ENCODE measurements at regions not wholly inside any gene's neighbourhood (a gene's known extent, or its start where the extent isn't known, plus 50 kb on each side); places are given as distances from the start of the nearest gene placed in this dataset.

DNA sequence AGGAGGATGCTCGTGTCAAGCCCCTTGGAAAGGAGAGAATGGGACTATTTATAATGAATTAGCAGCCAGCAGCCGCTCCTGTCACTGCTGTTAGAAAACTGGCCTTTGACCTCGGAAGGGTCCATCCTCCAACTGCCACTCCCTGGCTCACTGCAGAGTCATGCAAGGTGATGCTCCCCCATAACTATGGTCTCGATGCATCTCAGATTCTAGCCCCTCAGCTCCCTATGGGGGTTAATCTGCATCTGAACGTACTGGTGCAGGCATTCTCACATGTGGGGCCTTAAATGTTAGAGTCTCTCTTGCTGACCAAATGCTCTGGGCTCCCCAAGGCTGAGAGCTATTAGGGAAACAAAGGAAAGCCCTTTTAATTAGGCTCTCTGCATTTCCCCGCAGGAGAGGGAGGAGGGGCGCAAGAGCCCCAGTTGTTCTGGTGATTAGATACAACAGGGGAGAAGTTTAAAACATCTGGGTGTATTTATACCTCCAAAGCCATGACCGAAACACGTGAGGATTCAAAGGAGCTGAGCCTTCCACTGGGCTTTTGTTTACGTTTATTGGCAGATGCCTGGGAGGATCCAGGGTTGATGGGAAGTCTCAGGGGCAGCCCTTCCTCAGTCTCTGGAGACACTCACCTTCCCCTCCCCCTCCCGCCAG is 182.5 kb downstream of the OPA1 start:
- Histone ChIP-seq H3K9me3 (no peaks in the 10 kb centered on the region), H3K27ac (no peak overlapping the region), H3K27me3 (no peaks in the 10 kb centered on the region), H3K4me3 (no peak overlapping the region), H3K36me3 (no peaks in the 10 kb centered on the region), H3K4me1 (peaks cover 8% of the 10 kb centered on the region)
- TF ChIP-seq POLR2A (IDR thresholded peaks at IDR 0.05) (no peak), POLR2AphosphoS5 (IDR thresholded peaks at IDR 0.05; ENCODE audit: insufficient read depth in 1 of 2, low read depth in 1 of 2) (no peak)
- TF ChIP-seq, protein P1, sequence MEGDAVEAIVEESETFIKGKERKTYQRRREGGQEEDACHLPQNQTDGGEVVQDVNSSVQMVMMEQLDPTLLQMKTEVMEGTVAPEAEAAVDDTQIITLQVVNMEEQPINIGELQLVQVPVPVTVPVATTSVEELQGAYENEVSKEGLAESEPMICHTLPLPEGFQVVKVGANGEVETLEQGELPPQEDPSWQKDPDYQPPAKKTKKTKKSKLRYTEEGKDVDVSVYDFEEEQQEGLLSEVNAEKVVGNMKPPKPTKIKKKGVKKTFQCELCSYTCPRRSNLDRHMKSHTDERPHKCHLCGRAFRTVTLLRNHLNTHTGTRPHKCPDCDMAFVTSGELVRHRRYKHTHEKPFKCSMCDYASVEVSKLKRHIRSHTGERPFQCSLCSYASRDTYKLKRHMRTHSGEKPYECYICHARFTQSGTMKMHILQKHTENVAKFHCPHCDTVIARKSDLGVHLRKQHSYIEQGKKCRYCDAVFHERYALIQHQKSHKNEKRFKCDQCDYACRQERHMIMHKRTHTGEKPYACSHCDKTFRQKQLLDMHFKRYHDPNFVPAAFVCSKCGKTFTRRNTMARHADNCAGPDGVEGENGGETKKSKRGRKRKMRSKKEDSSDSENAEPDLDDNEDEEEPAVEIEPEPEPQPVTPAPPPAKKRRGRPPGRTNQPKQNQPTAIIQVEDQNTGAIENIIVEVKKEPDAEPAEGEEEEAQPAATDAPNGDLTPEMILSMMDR (IDR thresholded peaks at IDR 0.05) = no peak
- DNase-seq (ENCODE audit: extremely low spot score in 2 of 2) = peak in 1 of 2 donors; percentile 49
- intact Hi-C loops (cut with DNase I) = no loop called here

- Histone ChIP-seq H3K4me1 (peaks cover 20% of the 10 kb centered on the region), H3K4me3 (no peak overlapping the region), H3K27me3 (no peaks in the 10 kb centered on the region), H3K27ac (no peak overlapping the region), H3K36me3 (no peaks in the 10 kb centered on the region), H3K9me3 (no peaks in the 10 kb centered on the region)
- peak in 1 of 2 donors; percentile 70 for DNase-seq (ENCODE audit: extremely low spot score in 2 of 2)
- intact Hi-C loops (cut with DNase I) = no loop called here
- TF ChIP-seq, protein P1 (IDR thresholded peaks at IDR 0.05) = no peak
- TF ChIP-seq POLR2AphosphoS5 (IDR thresholded peaks at IDR 0.05; ENCODE audit: insufficient read depth in 1 of 2, low read depth in 1 of 2) (no peak), POLR2A (IDR thresholded peaks at IDR 0.05) (no peak)
Observed at GRCh38 chr3:193776626-193777358, 183.8 kb downstream of the OPA1 start.

GRCh38 chr3:193777524-193777923 is 184.5 kb downstream of the OPA1 start:
- Histone ChIP-seq H3K36me3 (no peaks in the 10 kb centered on the region), H3K27ac (no peak overlapping the region), H3K4me3 (no peak overlapping the region), H3K27me3 (no peaks in the 10 kb centered on the region), H3K9me3 (no peaks in the 10 kb centered on the region), H3K4me1 (peaks cover 28% of the 10 kb centered on the region)
- intact Hi-C loops (cut with DNase I) = no loop called here
- peak in 1 of 2 donors; percentile 18 for DNase-seq (ENCODE audit: extremely low spot score in 2 of 2)
- TF ChIP-seq POLR2A (IDR thresholded peaks at IDR 0.05) (no peak), POLR2AphosphoS5 (IDR thresholded peaks at IDR 0.05; ENCODE audit: insufficient read depth in 1 of 2, low read depth in 1 of 2) (no peak)
- TF ChIP-seq, protein P1 (IDR thresholded peaks at IDR 0.05) = no peak

- DNase-seq (ENCODE audit: extremely low spot score in 2 of 2) = peak in 1 of 2 donors; percentile 85
- Histone ChIP-seq H3K9me3 (no peaks in the 10 kb centered on the region), H3K27ac (no peak overlapping the region), H3K4me3 (no peak overlapping the region), H3K27me3 (no peaks in the 10 kb centered on the region), H3K4me1 (peaks cover 31% of the 10 kb centered on the region), H3K36me3 (no peaks in the 10 kb centered on the region)
- TF ChIP-seq, protein P1 (IDR thresholded peaks at IDR 0.05) = no peak
- intact Hi-C loops (cut with DNase I) = no loop called here
Observed at GRCh38 chr3:193778676-193779075, 185.7 kb downstream of the OPA1 start.

DNA sequence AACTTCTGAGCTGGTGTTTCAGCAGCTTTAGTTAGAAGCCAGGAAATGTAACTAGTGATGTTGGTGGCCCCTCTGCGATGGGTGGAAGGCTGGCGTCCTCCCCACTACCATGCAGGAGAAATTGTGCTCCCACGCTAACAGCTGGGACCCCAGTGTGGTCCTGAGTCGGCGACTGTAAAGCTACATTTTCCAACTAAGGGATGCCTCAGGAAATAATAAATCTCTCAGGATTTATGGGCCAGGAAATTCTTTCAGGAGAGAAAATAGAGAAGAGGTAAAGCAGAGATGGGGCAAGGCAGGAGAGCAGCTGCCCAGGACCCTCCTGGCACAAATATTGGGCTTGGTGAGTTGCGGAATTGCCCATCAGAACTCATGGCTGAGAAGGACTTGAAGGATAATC is 186.9 kb downstream of the OPA1 start:
- no peak overlapping the region for H3K4me3 ChIP-seq
- H3K27ac ChIP-seq = no peak overlapping the region
- peak in 1 of 2 donors; percentile 64 for DNase-seq (ENCODE audit: extremely low spot score in 2 of 2)
- no peaks in the 10 kb centered on the region for H3K27me3 ChIP-seq
- peaks cover 31% of the 10 kb centered on the region for H3K4me1 ChIP-seq
- intact Hi-C loops (cut with DNase I) = loop anchor here (2.0 to 5.0 kb wide), 3 partner anchors 222 to 541 kb away; partner anchors contain the start of gene HES1
- no peak for TF ChIP-seq POLR2AphosphoS5 (IDR thresholded peaks at IDR 0.05; ENCODE audit: insufficient read depth in 1 of 2, low read depth in 1 of 2)
- TF ChIP-seq, protein P1 (IDR thresholded peaks at IDR 0.05) = no peak
- no peak for TF ChIP-seq POLR2A (IDR thresholded peaks at IDR 0.05)
- H3K9me3 ChIP-seq = no peaks in the 10 kb centered on the region
- no peaks in the 10 kb centered on the region for H3K36me3 ChIP-seq
